Left hindlimb (tissue), 1 donor: ENCODE measurements at regions not wholly inside any gene's neighbourhood (a gene's known extent, or its start where the extent isn't known, plus 50 kb on each side); places are given as distances from the start of the nearest gene placed in this dataset.

Experiments used
- DNase-seq: peaks from one replicate; pipeline ENCODE4 v3.0.0-alpha.2; 2018

- DNase-seq, result no peak
Measured at GRCh38 chr14:89626233-89626806, 209.3 kb upstream of the FOXN3 start.

GRCh38 chr14:89625731-89626232 lies 208.7 kb upstream of the FOXN3 start:
- DNase-seq, result no peak

- peak; percentile 78 for DNase-seq
Measured at GRCh38 chr14:89625244-89625713, 208.2 kb upstream of the FOXN3 start.

- DNase-seq, result no peak
Measured at GRCh38 chr14:89624500-89625156, 207.6 kb upstream of the FOXN3 start.

DNA sequence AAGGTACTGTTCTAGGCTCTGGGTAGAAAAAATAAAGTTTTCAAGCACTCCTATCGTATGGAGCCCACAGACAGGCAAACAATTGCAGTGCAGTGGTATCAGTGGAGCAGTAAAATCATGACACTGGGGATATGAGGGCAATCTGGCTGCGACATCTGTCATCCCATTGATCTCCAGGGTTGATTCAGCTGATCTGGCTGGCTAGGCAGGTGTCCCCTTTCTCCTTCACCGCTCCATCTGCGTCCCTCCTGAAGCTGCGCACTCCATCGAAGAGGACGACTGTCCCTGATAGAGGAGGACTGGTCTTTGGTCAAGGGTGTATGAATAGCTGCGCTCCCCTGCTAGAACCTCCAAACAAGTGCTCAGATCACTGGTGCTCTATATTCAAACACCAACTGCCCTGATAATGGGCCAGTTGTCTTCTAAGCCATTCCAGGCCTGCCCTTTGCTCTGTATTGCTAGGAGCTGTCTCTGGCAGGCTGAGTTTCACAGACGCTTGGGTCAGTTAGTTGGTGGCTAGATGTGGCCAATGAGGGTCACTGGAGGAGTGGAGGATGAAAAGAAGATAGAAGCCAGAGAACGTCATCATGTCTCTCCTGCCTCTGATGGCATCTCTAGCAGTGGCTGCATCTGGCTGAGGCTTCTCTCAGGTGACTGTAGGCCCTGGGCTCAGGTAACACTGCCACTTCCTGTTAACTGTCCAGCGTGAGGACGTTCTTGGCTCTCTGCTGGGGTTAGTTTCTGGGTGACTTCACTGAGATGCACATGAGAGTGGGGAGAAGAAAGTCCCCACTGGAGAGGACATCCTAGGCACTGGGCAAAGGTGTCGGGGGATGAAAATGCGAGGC lies 205.0 kb upstream of the FOXN3 start:
- DNase-seq, result no peak

DNA sequence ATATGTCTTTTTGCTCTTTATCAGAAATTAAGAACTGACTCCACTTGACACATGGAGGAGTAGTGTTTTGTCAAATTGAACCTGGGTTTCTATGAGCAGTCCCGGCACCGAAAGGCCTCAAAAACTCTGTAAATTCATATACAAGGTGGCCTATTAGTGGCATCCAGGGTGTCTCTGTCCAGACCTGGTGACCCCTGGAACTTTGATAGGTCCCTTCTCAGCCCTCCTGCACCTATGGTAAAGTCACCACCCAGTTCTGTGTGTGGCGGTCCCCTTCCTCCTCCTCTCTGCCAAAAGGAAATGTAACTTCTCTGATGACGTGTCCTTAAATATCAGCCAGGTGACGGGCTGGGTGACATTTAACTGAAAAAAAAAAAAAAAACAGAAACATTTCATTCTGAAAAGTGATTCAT lies 204.0 kb upstream of the FOXN3 start:
- no peak for DNase-seq

- no peak for DNase-seq
Measured at GRCh38 chr14:89620436-89620835, 203.4 kb upstream of the FOXN3 start.

DNA sequence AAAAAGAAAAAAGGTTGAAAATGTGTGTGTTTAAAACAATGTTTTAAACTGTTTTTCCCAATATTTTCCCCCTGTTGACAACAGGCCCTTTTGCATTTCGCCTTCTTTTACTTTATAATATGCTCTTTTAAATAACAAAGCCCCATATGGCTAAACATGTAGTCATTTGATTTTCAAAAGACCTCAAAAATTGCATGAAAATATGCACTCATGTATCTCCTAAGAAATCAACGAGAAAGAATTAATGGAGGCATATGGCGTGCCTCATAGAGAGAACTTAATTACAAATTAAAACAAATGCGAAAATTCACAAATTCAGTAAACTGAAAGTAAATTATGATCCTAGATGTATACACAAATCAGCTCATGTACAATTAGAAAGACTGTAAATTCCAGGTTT lies 202.6 kb upstream of the FOXN3 start:
- DNase-seq, result no peak

DNA sequence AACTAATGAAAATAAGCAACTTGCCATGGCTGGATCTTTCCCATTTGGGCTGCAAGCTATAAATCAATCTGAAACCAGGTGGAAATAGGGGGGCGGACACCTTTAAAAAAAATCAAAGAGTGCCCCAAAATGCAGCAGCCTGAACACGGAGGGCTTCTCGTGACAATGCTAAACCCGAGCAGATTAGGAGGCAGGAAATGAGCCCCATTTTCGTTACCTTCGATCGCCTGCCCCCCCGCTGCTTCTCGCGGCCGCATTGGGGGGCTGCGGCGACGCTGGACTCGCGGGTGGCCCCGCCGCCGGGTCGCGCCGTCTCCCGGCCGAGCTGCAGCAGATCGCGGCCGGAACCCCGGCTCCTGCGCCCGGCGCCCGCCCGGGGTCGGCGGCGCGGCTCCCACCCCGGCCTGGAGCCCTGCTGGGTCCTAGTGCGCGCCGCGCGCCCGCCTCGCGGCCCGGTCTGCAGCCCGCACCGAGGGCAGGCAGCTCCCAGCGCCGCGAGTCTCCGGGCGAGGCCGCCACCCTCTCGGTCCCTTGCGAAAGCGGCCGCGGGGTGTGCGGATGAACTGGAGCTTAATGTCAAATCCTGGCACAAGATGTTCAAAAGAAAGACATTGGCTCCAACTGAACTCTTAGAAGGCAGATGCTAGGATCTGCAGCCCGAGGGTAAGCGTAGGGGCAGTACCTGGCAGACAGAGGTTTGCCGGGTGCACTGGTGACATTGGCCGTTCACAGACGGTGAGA lies 201.9 kb upstream of the FOXN3 start:
- peak; percentile 84 for DNase-seq

DNA sequence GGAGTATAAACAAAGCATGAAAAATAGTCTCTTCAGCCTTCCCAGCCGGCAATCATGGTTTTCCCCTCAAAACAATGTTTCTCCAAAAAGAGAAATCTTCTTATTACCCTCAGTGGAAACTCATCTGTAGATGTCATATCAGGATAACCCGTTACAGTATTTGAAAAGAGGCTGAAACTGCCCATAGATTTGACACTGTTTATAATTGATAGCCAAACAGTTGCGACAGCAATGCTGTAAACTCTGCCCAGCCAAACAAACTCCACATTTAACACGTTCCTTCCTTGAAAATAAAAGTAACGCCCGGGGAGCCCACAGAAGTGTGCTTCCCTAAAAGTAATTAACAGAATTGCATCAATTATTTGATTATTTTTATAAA lies 201.3 kb upstream of the FOXN3 start:
- DNase-seq, result no peak

DNA sequence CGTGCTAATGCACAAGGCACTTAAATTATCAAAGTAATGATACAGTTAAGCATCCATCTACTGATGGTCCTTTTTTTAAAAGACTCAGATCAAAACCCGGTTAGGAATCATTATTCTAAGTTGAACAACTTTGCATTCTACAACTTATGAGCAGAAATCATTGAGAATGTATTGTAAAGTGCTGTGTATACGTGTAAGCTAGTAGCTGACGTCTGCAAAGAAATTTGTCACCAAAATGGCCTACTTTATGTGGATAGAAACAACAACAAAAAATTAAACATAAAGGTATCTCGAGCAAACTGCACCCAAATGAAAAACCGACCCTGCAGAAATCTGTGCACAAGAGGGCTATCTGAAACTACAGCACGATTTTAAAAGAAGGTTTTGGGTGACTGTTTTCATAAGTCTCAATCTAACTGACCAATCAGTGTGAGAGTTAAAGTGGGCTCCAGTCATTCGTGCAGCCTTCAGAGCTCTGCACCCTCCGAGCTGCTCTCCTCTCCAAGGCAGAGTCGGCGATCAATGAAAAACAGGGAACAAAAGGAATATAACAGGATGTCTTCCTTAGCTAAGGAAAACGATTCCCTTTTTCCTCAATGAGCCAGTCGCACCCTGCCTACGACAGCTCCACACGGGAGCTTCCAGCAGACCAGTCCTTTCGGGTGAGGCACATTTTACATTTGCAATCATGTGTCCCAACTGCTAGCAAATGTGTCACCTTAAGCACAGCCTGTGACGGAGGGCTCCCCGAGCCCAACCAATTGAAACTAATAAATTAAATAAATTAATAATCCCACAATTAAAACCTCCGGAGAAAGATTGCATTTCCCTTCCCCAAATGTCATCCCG lies 200.7 kb upstream of the FOXN3 start:
- DNase-seq, result peak; percentile 70

GRCh38 chr14:89616852-89617341 lies 199.9 kb upstream of the FOXN3 start:
- no peak for DNase-seq

DNA sequence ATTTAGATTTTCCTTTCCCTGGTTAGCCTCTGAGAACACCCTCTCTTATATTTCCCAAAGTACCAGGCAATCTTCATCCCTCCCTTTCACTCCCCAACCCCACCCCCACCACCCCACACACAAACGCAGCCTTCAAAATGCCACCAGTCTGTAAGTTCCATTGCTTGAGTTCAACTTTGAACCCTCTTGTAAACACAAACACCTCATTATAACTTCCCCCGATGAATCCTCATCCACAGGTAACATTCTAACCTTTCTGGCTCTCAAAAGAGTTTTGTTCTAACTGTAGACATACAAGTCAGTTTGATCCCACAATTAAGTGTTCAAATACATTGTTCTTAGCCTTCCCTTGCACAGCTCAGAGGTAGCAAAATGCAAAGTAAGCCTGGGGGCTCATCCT lies 199.4 kb upstream of the FOXN3 start:
- DNase-seq, result no peak

GRCh38 chr14:89615421-89615820 lies 198.4 kb upstream of the FOXN3 start:
- no peak for DNase-seq

- DNase-seq, result no peak
Measured at GRCh38 chr14:89614009-89614691, 197.1 kb upstream of the FOXN3 start.

GRCh38 chr14:89613260-89614008 lies 196.4 kb upstream of the FOXN3 start:
- no peak for DNase-seq

- no peak for DNase-seq
Measured at GRCh38 chr14:89609500-89610100, 192.6 kb upstream of the FOXN3 start.

DNA sequence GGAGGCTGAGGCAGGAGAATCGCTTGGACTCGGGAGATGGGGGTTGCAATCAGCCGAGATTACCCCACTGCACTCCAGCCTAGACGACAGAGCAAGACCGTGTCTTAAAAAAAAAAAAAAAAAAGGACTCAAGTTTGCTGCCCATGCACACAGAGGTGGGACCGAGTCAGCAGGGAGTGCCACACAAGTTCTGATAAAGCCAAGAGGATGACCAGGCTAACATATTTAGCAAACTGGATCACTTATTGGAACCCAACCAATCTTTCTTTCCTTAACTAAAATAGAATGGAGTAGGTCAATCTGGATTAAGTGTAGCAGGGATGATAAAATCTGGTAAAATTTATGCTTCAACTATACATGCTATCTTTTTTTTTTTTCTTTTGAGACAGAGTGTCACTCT lies 190.4 kb upstream of the FOXN3 start:
- no peak for DNase-seq

- DNase-seq, result no peak
Measured at GRCh38 chr14:89603938-89604480, 187.0 kb upstream of the FOXN3 start.
